ENCODE measurements at regions not wholly inside any gene's neighbourhood (a gene's known extent, or its start where the extent isn't known, plus 50 kb on each side); places are given as distances from the start of the nearest gene placed in this dataset.

DNA sequence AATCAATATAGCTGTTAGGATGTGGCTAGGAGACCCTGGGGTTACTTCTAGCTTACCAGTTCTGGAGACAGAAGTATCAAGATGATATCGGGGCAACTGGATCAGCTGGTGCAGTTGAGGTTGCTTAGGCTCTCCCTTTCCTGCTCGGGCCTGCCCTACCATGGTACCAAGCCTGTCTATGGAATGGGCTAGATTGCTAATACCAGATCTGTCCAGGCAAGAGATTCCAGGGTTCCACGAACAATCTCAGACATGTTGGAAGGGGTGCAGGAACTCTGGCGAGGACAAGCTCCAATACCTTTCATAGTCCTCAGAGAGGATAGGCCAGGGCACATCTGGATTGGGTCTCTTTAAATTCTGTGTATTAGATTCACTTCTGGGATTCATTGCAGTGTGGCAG lies 53.8 kb downstream of the ADM start:
- no peak overlapping the region for H3K27ac Mint-ChIP-seq
- no peak overlapping the region for H3K4me3 Mint-ChIP-seq
- no peak for TF ChIP-seq CTCF (IDR thresholded peaks at IDR 0.05; ENCODE audit: unreplicated experiment in 3 of 3)
- H3K4me1 Mint-ChIP-seq, result peaks cover 16% of the 10 kb centered on the region
- H3K36me3 Mint-ChIP-seq (ENCODE audit: low read depth), result peaks cover 3% of the 10 kb centered on the region
- no peaks in the 10 kb centered on the region for H3K27me3 Mint-ChIP-seq (ENCODE audit: low read depth)
- H3K9me3 Mint-ChIP-seq, result peaks cover 2% of the 10 kb centered on the region

GRCh38 chr11:10359171-10359570 lies 54.3 kb downstream of the ADM start:
- H3K27me3 Mint-ChIP-seq (ENCODE audit: low read depth), result no peaks in the 10 kb centered on the region
- H3K9me3 Mint-ChIP-seq, result peaks cover 2% of the 10 kb centered on the region
- H3K4me1 Mint-ChIP-seq, result peaks cover 14% of the 10 kb centered on the region
- no peak overlapping the region for H3K27ac Mint-ChIP-seq
- no peak overlapping the region for H3K4me3 Mint-ChIP-seq
- H3K36me3 Mint-ChIP-seq (ENCODE audit: low read depth), result peaks cover 3% of the 10 kb centered on the region
- TF ChIP-seq CTCF (IDR thresholded peaks at IDR 0.05; ENCODE audit: unreplicated experiment in 3 of 3), result no peak

- H3K36me3 Mint-ChIP-seq (ENCODE audit: low read depth), result peaks cover 3% of the 10 kb centered on the region
- TF ChIP-seq CTCF (IDR thresholded peaks at IDR 0.05; ENCODE audit: unreplicated experiment in 3 of 3), result no peak
- H3K27ac Mint-ChIP-seq, result no peak overlapping the region
- peaks cover 2% of the 10 kb centered on the region for H3K9me3 Mint-ChIP-seq
- no peak overlapping the region for H3K4me3 Mint-ChIP-seq
- no peaks in the 10 kb centered on the region for H3K27me3 Mint-ChIP-seq (ENCODE audit: low read depth)
- H3K4me1 Mint-ChIP-seq, result no peaks in the 10 kb centered on the region
Measured at GRCh38 chr11:10360835-10361234, 56.0 kb downstream of the ADM start.

GRCh38 chr11:10365045-10365444 lies 60.2 kb downstream of the ADM start:
- H3K36me3 Mint-ChIP-seq (ENCODE audit: low read depth), result peaks cover 3% of the 10 kb centered on the region
- peaks cover 11% of the 10 kb centered on the region for H3K9me3 Mint-ChIP-seq
- H3K27me3 Mint-ChIP-seq (ENCODE audit: low read depth), result no peaks in the 10 kb centered on the region
- peaks cover 16% of the 10 kb centered on the region for H3K4me1 Mint-ChIP-seq
- peak overlapping the region in 1 of 3 experiments; percentile 37 for H3K27ac Mint-ChIP-seq
- TF ChIP-seq CTCF (IDR thresholded peaks at IDR 0.05; ENCODE audit: unreplicated experiment in 3 of 3), result no peak
- H3K4me3 Mint-ChIP-seq, result no peak overlapping the region

DNA sequence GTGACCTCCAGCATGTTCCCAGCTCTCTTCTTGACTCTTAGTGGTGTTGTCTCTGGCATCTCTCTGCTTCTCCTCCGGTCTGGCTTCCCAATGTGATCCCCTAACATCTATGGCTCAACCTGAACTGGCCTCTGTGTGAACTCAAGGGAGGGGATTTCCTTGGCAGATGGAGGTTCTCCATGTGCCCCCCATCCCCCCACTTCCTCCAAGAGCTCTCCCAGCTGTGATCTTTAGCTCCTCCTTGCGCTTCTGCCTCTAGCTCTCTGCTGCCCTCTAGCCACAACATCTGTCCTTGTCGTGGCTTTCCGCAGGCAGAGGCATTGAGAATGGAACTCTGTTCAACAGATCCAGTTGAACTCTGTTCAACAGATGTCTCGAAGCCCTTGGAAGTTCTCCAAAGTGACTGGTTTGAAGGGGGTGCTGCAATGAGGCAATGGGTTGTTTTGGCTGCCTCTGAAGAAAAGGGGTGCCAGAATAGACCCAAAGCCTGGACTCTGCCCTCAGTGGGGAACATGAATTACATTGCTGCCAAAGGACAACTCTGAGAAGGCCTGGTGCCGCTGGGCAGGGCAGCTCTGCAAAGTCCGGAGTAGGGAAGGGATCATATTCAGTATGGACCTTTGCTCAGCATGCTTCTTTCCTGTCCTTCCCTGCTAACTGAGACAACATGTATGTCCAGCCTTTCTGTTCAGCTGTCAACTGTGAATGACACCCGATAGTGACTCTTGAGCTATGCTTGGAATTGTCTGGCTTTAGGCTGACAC lies 61.9 kb downstream of the ADM start:
- Mint-ChIP-seq H3K9me3 (peaks cover 15% of the 10 kb centered on the region), H3K36me3 (ENCODE audit: low read depth) (no peaks in the 10 kb centered on the region), H3K27me3 (ENCODE audit: low read depth) (no peaks in the 10 kb centered on the region), H3K27ac (peak overlapping the region; percentile 65 to 92 (median 80)), H3K4me3 (no peak overlapping the region), H3K4me1 (peaks cover 16% of the 10 kb centered on the region)
- peak; percentile 59 to 75 (median 62) for TF ChIP-seq CTCF (IDR thresholded peaks at IDR 0.05; ENCODE audit: unreplicated experiment in 3 of 3)

All from nephron (organoid).